ENCODE measurements at regions not wholly inside any gene's neighbourhood (a gene's known extent, or its start where the extent isn't known, plus 50 kb on each side); places are given as distances from the start of the nearest gene placed in this dataset.

DNA sequence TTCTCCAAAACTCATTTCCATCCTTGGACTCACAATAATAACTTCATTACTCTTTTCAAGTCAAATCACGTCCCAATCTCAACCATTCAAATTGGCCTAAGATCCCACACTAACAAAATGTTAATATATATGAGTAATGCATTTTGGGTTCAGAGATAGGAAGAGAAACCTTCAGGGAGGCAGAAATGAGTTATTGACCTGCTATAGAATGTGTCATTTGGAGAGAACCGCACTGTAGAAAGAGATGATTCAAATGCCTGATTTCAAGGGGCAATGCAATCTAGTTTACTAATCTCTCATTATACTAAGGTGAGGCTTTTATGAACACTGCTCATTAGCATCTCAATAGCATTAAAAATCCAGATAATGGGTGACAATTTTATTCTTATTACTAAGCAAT lies 1595.0 kb upstream of the GOT2 start:
- TF ChIP-seq SMC3 (IDR thresholded peaks at IDR 0.05; ENCODE audit: low read depth, low read length) (no peak), FOSL2 (IDR thresholded peaks at IDR 0.05; ENCODE audit: borderline replicate concordance, low read depth) (no peak), NRF1 (IDR thresholded peaks at IDR 0.05; ENCODE audit: low read depth, low read length) (no peak), FOXJ3 (CRISPR knock-in tag; IDR thresholded peaks at IDR 0.05) (no peak), GABPA (IDR thresholded peaks at IDR 0.05; ENCODE audit: low read depth) (no peak), TAF1 (IDR thresholded peaks at IDR 0.05; ENCODE audit: borderline replicate concordance, low read depth, low read length) (no peak), POLR2AphosphoS5 (IDR thresholded peaks at IDR 0.05; ENCODE audit: low read depth, low read length) (no peak), MXI1 (IDR thresholded peaks at IDR 0.05; ENCODE audit: low read depth, low read length) (no peak), TCF12 (IDR thresholded peaks at IDR 0.05) (no peak)
- TF ChIP-seq, protein P1, sequence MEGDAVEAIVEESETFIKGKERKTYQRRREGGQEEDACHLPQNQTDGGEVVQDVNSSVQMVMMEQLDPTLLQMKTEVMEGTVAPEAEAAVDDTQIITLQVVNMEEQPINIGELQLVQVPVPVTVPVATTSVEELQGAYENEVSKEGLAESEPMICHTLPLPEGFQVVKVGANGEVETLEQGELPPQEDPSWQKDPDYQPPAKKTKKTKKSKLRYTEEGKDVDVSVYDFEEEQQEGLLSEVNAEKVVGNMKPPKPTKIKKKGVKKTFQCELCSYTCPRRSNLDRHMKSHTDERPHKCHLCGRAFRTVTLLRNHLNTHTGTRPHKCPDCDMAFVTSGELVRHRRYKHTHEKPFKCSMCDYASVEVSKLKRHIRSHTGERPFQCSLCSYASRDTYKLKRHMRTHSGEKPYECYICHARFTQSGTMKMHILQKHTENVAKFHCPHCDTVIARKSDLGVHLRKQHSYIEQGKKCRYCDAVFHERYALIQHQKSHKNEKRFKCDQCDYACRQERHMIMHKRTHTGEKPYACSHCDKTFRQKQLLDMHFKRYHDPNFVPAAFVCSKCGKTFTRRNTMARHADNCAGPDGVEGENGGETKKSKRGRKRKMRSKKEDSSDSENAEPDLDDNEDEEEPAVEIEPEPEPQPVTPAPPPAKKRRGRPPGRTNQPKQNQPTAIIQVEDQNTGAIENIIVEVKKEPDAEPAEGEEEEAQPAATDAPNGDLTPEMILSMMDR (IDR thresholded peaks at IDR 0.05): no peak
- TF ChIP-seq, protein P2, sequence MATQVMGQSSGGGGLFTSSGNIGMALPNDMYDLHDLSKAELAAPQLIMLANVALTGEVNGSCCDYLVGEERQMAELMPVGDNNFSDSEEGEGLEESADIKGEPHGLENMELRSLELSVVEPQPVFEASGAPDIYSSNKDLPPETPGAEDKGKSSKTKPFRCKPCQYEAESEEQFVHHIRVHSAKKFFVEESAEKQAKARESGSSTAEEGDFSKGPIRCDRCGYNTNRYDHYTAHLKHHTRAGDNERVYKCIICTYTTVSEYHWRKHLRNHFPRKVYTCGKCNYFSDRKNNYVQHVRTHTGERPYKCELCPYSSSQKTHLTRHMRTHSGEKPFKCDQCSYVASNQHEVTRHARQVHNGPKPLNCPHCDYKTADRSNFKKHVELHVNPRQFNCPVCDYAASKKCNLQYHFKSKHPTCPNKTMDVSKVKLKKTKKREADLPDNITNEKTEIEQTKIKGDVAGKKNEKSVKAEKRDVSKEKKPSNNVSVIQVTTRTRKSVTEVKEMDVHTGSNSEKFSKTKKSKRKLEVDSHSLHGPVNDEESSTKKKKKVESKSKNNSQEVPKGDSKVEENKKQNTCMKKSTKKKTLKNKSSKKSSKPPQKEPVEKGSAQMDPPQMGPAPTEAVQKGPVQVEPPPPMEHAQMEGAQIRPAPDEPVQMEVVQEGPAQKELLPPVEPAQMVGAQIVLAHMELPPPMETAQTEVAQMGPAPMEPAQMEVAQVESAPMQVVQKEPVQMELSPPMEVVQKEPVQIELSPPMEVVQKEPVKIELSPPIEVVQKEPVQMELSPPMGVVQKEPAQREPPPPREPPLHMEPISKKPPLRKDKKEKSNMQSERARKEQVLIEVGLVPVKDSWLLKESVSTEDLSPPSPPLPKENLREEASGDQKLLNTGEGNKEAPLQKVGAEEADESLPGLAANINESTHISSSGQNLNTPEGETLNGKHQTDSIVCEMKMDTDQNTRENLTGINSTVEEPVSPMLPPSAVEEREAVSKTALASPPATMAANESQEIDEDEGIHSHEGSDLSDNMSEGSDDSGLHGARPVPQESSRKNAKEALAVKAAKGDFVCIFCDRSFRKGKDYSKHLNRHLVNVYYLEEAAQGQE (IDR thresholded peaks at IDR 0.05; ENCODE audit: low read depth, low read length): no peak
- TF ChIP-seq, protein P3, sequence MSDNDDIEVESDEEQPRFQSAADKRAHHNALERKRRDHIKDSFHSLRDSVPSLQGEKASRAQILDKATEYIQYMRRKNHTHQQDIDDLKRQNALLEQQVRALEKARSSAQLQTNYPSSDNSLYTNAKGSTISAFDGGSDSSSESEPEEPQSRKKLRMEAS (IDR thresholded peaks at IDR 0.05; ENCODE audit: low read depth): no peak
- TF ChIP-seq, protein P4, sequence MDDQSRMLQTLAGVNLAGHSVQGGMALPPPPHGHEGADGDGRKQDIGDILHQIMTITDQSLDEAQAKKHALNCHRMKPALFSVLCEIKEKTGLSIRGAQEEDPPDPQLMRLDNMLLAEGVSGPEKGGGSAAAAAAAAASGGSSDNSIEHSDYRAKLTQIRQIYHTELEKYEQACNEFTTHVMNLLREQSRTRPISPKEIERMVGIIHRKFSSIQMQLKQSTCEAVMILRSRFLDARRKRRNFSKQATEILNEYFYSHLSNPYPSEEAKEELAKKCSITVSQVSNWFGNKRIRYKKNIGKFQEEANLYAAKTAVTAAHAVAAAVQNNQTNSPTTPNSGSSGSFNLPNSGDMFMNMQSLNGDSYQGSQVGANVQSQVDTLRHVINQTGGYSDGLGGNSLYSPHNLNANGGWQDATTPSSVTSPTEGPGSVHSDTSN (IDR thresholded peaks at IDR 0.05): no peak

All from SK-N-SH (cell line).